Smooth muscle cell (in vitro differentiated cells): ENCODE measurements at regions not wholly inside any gene's neighbourhood (a gene's known extent, or its start where the extent isn't known, plus 50 kb on each side); places are given as distances from the start of the nearest gene placed in this dataset.
A peak's percentile ranks its signal among the peaks of the same experiment; 100 is the strongest.

ENCODE experiments used
- DNase-seq: peaks from one replicate; lab custom pipeline; 2025; ENCODE audit not compliant: unreplicated experiment; lab: John Stamatoyannopoulos, UW
- H2AFZ ChIP-seq: fragments of 200-600 bp; sonication (generic); 2 replicates; pipeline ENCODE4 v1.6.0; 2016; ENCODE audit warnings: antibody characterized with exemption, low read depth, mild to moderate bottlenecking
- H3F3A ChIP-seq: fragments of 200-600 bp; sonication (generic); 2 replicates; pipeline ENCODE4 v1.6.0; 2017; ENCODE audit warnings: antibody characterized with exemption, low read depth
- H3K27ac ChIP-seq: fragments of 200-600 bp; sonication (generic); 2 replicates; pipeline ENCODE4 v1.5.1; 2016; ENCODE audit warnings: low read depth, mild to moderate bottlenecking
- H3K27me3 ChIP-seq: fragments of 200-600 bp; sonication (generic); 2 replicates; pipeline ENCODE4 v1.6.1; 2016; ENCODE audit warnings: low read depth, mild to moderate bottlenecking
- H3K36me3 ChIP-seq: fragments of 200-600 bp; sonication (generic); 2 replicates; pipeline ENCODE4 v1.5.1; 2016; ENCODE audit warnings: low read depth
- H3K4me1 ChIP-seq: fragments of 200-600 bp; sonication (generic); 2 replicates; pipeline ENCODE4 v1.5.1; 2016; ENCODE audit warnings: low read depth
- H3K4me2 ChIP-seq: fragments of 200-600 bp; sonication (generic); 2 replicates; pipeline ENCODE4 v1.6.0; 2016; ENCODE audit warnings: mild to moderate bottlenecking
- H3K4me3 ChIP-seq: fragments of 200-600 bp; sonication (generic); 2 replicates; pipeline ENCODE4 v1.5.1; 2016; ENCODE audit warnings: mild to moderate bottlenecking
- H3K79me2 ChIP-seq: fragments of 200-600 bp; sonication (generic); 2 replicates; pipeline ENCODE4 v1.6.0; 2016; ENCODE audit warnings: low read depth, mild to moderate bottlenecking
- H3K9ac ChIP-seq: fragments of 200-600 bp; sonication (generic); 2 replicates; pipeline ENCODE4 v1.6.0; 2016; ENCODE audit warnings: low read depth
- H3K9me3 ChIP-seq: fragments of 200-600 bp; sonication (generic); replicated peaks from 2 replicates; pipeline ENCODE4 v1.5.1; 2016; ENCODE audit warnings: low read depth
- H4K20me1 ChIP-seq: fragments of 200-600 bp; sonication (generic); 2 replicates; pipeline ENCODE4 v1.6.0; 2016; ENCODE audit warnings: low read depth
- CTCF ChIP-seq: fragments of 200-600 bp; sonication (generic); IDR thresholded peaks from 2 replicates; pipeline ENCODE4 v1.5.1; 2017; ENCODE audit warnings: borderline replicate concordance, mild to moderate bottlenecking, antibody characterized with exemption; ENCODE audit not compliant: insufficient read depth, poor library complexity, severe bottlenecking
- WGBS: methylation state at CpG from one replicate; pipeline ENCODE4 v1.1.7; 2016; ENCODE audit warnings: low lambda C conversion rate; 5-methylcytosine and 5-hydroxymethylcytosine counted together

GRCh38 chr15:39235084-39235795 is 345.6 kb upstream of the THBS1 start:
- no peak for DNase-seq
- H3K4me2 ChIP-seq: peak overlapping the region; percentile 60
- H3F3A ChIP-seq: peaks cover 21% of the 10 kb centered on the region
- H3K4me1 ChIP-seq: peaks cover 7% of the 10 kb centered on the region
- peak overlapping the region; percentile 15 for H2AFZ ChIP-seq
- H3K36me3 ChIP-seq: no peaks in the 10 kb centered on the region
- no peaks in the 10 kb centered on the region for H3K79me2 ChIP-seq
- 66% methylated on average over 5 of the region's 5 CpGs for WGBS
- no peaks in the 10 kb centered on the region for H3K9me3 ChIP-seq
- TF ChIP-seq CTCF: no peak
- H3K27ac ChIP-seq: peak overlapping the region; percentile 62
- H3K27me3 ChIP-seq: no peaks in the 10 kb centered on the region
- no peaks in the 10 kb centered on the region for H4K20me1 ChIP-seq
- H3K9ac ChIP-seq: no peak overlapping the region
- no peak overlapping the region for H3K4me3 ChIP-seq

- H4K20me1 ChIP-seq: no peaks in the 10 kb centered on the region
- H3K4me1 ChIP-seq: peaks cover 7% of the 10 kb centered on the region
- H3K4me3 ChIP-seq: no peak overlapping the region
- H3K27ac ChIP-seq: no peak overlapping the region
- no peak for TF ChIP-seq CTCF
- H3K27me3 ChIP-seq: no peaks in the 10 kb centered on the region
- H3K9ac ChIP-seq: no peak overlapping the region
- H3K36me3 ChIP-seq: no peaks in the 10 kb centered on the region
- H3K79me2 ChIP-seq: no peaks in the 10 kb centered on the region
- no peak overlapping the region for H2AFZ ChIP-seq
- no peak for DNase-seq
- H3F3A ChIP-seq: peaks cover 11% of the 10 kb centered on the region
- no peak overlapping the region for H3K4me2 ChIP-seq
- H3K9me3 ChIP-seq: no peaks in the 10 kb centered on the region
Observed at GRCh38 chr15:39236375-39236774, 344.5 kb upstream of the THBS1 start.

GRCh38 chr15:39238443-39238842 is 342.4 kb upstream of the THBS1 start:
- H2AFZ ChIP-seq: no peak overlapping the region
- H3K79me2 ChIP-seq: no peaks in the 10 kb centered on the region
- no peak for TF ChIP-seq CTCF
- no peak overlapping the region for H3K27ac ChIP-seq
- no peak for DNase-seq
- H3K4me3 ChIP-seq: no peak overlapping the region
- no peaks in the 10 kb centered on the region for H3K27me3 ChIP-seq
- 33% methylated on average over 6 of the region's 6 CpGs for WGBS
- H4K20me1 ChIP-seq: no peaks in the 10 kb centered on the region
- H3K4me1 ChIP-seq: peaks cover 4% of the 10 kb centered on the region
- no peaks in the 10 kb centered on the region for H3K36me3 ChIP-seq
- H3F3A ChIP-seq: peaks cover 8% of the 10 kb centered on the region
- H3K4me2 ChIP-seq: peak overlapping the region; percentile 18
- H3K9ac ChIP-seq: no peak overlapping the region
- no peaks in the 10 kb centered on the region for H3K9me3 ChIP-seq

GRCh38 chr15:39239562-39239961 is 341.3 kb upstream of the THBS1 start:
- H3K27ac ChIP-seq: no peak overlapping the region
- no peak overlapping the region for H3K9ac ChIP-seq

More at GRCh38 chr15:39239562-39239961, 341.3 kb upstream of the THBS1 start:
- H2AFZ ChIP-seq: no peak overlapping the region
- no peaks in the 10 kb centered on the region for H3K27me3 ChIP-seq
- H4K20me1 ChIP-seq: no peaks in the 10 kb centered on the region
- H3K4me2 ChIP-seq: no peak overlapping the region
- no peak overlapping the region for H3K4me3 ChIP-seq
- no peak for TF ChIP-seq CTCF
- H3K9me3 ChIP-seq: no peaks in the 10 kb centered on the region
- DNase-seq: no peak
- H3K4me1 ChIP-seq: peaks cover 4% of the 10 kb centered on the region
- H3K79me2 ChIP-seq: no peaks in the 10 kb centered on the region
- peaks cover 5% of the 10 kb centered on the region for H3F3A ChIP-seq
- 69% methylated on average over 1 of the region's 1 CpG for WGBS
- H3K36me3 ChIP-seq: no peaks in the 10 kb centered on the region
